ENCODE measurements at regions not wholly inside any gene's neighbourhood (a gene's known extent, or its start where the extent isn't known, plus 50 kb on each side); places are given as distances from the start of the nearest gene placed in this dataset.
"Not testable (repeated sequence)": the region's sequence is repeated elsewhere in the genome, so short reads cannot be mapped to it uniquely, and the experiment has no call there.

DNA sequence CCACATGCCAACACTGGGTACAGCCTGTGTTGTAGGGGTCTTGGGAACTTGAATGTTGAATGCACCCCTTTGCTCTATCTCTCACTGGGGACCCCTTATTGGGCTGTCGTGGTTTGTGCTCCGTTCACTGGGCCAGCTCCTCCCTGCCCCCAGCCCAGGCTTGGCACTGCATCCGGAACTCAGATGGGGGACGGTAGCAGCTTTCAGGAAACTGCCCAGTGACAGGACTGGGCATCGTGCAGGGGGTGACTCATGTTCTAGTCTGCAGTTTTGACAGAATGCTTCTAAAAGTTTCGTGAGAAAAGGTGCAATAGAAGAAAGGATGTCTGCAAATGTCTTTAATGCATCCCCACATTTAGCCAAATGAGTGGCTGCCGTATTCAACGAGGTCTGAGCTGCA is 162.0 kb downstream of the TRIM43 start:
- not testable (repeated sequence) for H3K9ac ChIP-seq (ENCODE audit: low read length); H3K36me3 ChIP-seq (ENCODE audit: control insufficient read depth, insufficient read depth, low read length); H3K27ac ChIP-seq (ENCODE audit: low read depth, low read length); H3K4me1 ChIP-seq (ENCODE audit: control insufficient read depth, insufficient read depth, low read length); H3K4me3 ChIP-seq (ENCODE audit: low read length); H3K27me3 ChIP-seq (ENCODE audit: control insufficient read depth, insufficient read depth, low read length)

DNA sequence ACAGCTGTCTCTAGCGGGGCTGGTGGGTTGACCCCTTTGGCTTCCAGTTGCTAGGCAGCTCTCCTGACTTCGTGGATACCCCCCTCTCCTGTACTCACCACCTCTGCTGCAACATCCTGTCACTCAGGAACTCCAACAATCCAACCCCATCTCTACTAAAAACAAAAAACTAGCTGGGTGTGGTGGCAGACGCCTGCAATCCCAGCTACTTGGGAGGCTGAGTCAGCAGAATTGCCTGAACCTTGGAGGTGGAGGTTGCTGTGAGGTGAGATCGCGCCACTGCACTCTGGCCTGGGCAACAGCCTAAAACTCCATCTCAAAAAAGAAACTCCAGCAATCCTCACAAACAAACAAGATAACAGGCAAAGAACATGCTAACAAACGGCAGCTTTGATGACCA is 162.4 kb downstream of the TRIM43 start:
- H3K4me1 ChIP-seq (ENCODE audit: control insufficient read depth, insufficient read depth, low read length); H3K27ac ChIP-seq (ENCODE audit: low read depth, low read length); H3K4me3 ChIP-seq (ENCODE audit: low read length); H3K36me3 ChIP-seq (ENCODE audit: control insufficient read depth, insufficient read depth, low read length); H3K27me3 ChIP-seq (ENCODE audit: control insufficient read depth, insufficient read depth, low read length); H3K9ac ChIP-seq (ENCODE audit: low read length): not testable (repeated sequence)

DNA sequence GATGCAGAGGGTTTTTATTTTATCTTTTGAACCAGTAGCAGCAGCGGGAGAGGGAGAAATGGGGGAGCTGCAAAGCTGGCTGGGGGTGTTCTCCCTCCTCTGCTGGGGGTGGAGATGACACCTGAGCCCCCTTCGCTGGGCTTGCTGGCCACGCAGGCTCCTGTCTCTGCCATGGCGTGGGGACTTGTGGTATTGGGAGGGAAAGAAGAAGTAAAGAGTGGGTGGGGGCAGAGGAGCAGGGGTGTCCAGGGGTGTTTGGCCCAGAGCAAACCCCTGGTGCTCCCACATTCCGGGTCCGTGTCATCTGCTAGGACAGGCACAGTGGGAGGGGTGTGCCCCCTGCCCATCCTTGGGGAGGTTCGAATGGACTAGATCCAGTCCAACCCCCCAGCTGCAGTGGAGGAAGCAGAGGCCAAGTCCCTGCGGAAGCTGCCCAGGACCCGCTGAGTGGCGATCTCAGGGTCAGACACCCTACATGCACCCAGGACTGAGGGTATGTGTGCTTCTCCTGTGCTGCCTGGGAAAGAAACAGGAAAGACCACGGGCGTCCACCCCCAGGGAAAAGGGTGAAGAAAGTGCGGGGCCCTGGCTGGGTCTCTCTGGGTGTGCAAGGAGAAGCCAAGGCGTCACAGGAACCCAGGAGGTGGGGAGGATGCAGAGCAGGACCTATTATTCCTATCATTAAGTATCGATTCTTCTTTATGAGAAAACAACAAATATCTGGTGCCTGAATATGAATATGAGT is 163.2 kb downstream of the TRIM43 start:
- not testable (repeated sequence) for H3K36me3 ChIP-seq (ENCODE audit: control insufficient read depth, insufficient read depth, low read length); H3K27ac ChIP-seq (ENCODE audit: low read depth, low read length); H3K4me1 ChIP-seq (ENCODE audit: control insufficient read depth, insufficient read depth, low read length); H3K4me3 ChIP-seq (ENCODE audit: low read length); H3K9ac ChIP-seq (ENCODE audit: low read length); H3K27me3 ChIP-seq (ENCODE audit: control insufficient read depth, insufficient read depth, low read length)

DNA sequence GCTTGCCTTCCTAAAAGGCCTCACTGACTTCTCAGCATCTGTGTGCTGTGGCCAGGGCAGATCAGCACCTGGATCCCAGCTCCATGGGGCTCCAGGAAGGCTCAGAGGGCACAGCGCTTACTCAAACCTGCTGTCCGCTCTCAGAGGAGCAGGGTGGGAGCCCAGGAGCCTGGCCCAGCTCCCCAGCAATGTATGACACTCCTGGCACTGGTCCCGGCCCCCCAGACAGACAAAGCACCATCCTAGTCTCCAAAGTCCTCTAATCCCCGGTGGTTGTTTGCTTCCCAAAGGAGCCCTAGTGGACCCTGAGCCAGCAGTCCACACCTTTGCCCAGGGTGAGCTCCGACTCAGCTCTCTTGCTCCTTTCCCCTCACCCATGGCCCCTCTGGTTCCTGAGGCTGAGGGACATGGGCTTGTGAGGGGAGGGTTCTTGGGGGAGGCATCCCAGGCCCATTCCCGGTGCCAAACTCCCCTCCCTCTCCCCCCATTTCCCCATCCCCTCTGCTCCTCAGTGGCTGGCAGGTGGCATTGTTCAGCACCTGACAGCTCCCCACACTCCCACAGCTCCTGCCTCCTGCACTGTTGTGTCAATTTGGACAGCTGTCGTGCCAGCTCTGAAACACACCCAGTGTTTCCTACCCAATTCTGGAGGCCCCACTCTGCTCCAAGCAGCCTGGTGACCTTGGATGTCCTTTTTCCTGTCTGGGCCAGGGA is 164.3 kb downstream of the TRIM43 start:
- H3K27me3 ChIP-seq (ENCODE audit: control insufficient read depth, insufficient read depth, low read length); H3K9ac ChIP-seq (ENCODE audit: low read length); H3K36me3 ChIP-seq (ENCODE audit: control insufficient read depth, insufficient read depth, low read length); H3K4me3 ChIP-seq (ENCODE audit: low read length); H3K4me1 ChIP-seq (ENCODE audit: control insufficient read depth, insufficient read depth, low read length); H3K27ac ChIP-seq (ENCODE audit: low read depth, low read length): not testable (repeated sequence)

DNA sequence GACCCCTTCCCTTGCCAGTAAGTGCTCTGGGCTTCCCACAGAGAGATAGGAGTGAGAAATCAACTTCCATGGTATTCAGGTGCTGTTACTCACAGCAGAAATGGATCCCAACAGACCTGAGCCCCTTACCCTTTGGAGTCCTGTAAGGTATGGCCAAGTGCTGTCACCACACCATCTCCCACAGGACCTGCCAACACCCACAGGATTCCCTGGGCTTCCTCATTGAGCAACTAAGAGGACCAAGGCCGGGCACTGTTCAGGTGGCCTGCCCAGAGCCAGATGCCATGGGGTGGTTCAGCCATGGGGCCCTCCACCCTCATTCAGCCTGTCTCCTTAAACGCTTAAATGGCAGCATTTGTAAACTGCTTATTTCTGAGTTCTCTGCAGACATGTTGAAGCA is 166.2 kb downstream of the TRIM43 start:
- Histone ChIP-seq H3K9ac (ENCODE audit: low read length) (no peak overlapping the region), H3K27me3 (ENCODE audit: control insufficient read depth, insufficient read depth, low read length) (no peaks in the 10 kb centered on the region), H3K27ac (ENCODE audit: low read depth, low read length) (no peak overlapping the region), H3K4me1 (ENCODE audit: control insufficient read depth, insufficient read depth, low read length) (no peaks in the 10 kb centered on the region), H3K4me3 (ENCODE audit: low read length) (no peak overlapping the region), H3K36me3 (ENCODE audit: control insufficient read depth, insufficient read depth, low read length) (no peaks in the 10 kb centered on the region)

DNA sequence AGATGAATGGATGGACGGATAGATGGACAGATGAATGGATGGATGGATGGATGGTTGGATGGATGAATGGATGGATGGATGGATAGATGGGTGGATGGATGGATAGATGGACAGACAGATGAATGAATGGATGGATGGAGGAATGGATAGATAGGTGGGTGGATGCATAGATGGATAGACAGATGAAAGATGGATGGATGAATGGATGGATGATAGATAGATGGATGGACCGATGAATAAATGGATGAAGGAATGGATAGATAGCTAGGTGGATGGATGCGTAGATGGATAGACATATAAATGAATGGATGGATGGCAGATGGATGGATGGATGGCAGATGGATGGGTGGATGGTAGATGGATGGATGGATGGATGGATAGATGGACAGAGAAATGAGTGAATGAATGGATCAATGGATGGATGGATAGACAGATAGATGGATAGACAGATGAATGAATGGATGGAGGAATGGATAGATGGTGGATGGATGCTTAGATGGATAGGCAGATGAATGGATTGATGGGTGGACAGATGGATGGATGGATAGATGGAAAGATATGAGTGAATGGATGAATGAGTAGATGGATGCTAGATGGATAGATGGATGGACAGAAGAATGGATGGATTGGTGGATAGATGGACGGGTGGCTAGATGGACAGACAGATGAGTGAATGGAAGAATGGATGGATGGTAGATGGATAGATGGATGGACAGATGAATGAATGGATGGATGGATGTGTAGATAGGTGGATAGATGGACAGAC is 167.9 kb downstream of the TRIM43 start:
- Histone ChIP-seq H3K4me3 (ENCODE audit: low read length) (no peak overlapping the region), H3K9ac (ENCODE audit: low read length) (no peak overlapping the region), H3K27ac (ENCODE audit: low read depth, low read length) (no peak overlapping the region), H3K36me3 (ENCODE audit: control insufficient read depth, insufficient read depth, low read length) (no peaks in the 10 kb centered on the region), H3K27me3 (ENCODE audit: control insufficient read depth, insufficient read depth, low read length) (no peaks in the 10 kb centered on the region), H3K4me1 (ENCODE audit: control insufficient read depth, insufficient read depth, low read length) (no peaks in the 10 kb centered on the region)

DNA sequence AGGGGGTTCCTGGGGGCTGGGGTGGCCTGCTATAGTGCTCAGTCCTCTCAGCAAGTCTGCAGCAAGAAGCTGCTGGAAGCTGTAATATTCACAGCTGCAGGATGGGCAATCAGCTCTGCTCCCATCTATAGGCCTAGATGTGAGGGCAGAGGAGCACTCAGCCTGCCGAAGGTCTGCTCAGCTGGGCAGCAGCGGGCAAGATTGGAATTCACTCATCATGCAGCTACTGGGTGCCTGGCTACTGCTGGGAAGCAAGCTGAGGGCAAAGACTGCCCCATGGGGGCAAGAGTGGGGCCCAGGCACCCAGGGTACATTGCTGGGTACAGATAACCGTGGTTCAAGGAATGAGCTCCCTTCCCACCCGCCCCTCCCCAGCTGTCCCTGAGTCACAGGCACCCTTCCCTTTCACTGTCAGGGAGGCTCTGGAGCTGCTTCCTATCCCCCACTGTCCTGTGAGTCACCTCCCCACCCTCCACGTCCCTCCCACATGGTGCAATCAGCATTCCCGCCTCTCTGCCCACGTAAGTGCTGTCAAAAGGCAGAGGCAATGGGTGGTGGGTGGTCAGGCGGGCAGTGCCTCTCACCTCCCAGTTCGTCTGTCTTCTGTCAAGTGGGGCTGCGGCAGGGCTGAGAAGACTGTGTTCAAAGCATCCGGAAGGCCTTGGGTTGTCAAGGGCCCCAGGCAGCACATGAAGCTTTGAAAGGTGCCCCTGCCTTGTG is 169.2 kb downstream of the TRIM43 start:
- no peak overlapping the region for H3K4me3 ChIP-seq (ENCODE audit: low read length)
- no peak overlapping the region for H3K9ac ChIP-seq (ENCODE audit: low read length)
- H3K27ac ChIP-seq (ENCODE audit: low read depth, low read length) = no peak overlapping the region
- no peaks in the 10 kb centered on the region for H3K4me1 ChIP-seq (ENCODE audit: control insufficient read depth, insufficient read depth, low read length)
- H3K27me3 ChIP-seq (ENCODE audit: control insufficient read depth, insufficient read depth, low read length) = no peaks in the 10 kb centered on the region
- H3K36me3 ChIP-seq (ENCODE audit: control insufficient read depth, insufficient read depth, low read length) = no peaks in the 10 kb centered on the region

DNA sequence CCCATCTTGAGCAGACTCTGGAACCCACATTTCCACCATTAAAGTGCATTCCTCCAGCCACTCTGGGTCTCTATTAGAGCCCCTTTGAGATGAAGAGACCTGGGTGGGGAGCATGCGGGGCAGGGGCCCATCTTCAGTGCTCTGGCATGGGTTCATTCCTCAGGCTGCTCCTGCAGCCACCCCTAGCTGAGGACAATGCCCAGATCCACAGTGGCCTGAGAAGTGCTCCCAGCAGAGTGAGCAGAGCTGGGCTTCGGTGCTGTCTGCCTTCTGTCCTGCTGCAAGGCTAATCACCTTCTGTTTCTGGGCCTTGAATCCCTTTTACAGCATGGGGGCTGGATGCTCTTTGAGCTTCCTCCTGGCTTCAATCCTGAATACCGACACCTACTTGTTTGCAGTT is 169.8 kb downstream of the TRIM43 start:
- H3K27me3 ChIP-seq (ENCODE audit: control insufficient read depth, insufficient read depth, low read length) = no peaks in the 10 kb centered on the region
- H3K9ac ChIP-seq (ENCODE audit: low read length) = no peak overlapping the region
- no peaks in the 10 kb centered on the region for H3K4me1 ChIP-seq (ENCODE audit: control insufficient read depth, insufficient read depth, low read length)
- no peak overlapping the region for H3K27ac ChIP-seq (ENCODE audit: low read depth, low read length)
- H3K4me3 ChIP-seq (ENCODE audit: low read length) = no peak overlapping the region
- no peaks in the 10 kb centered on the region for H3K36me3 ChIP-seq (ENCODE audit: control insufficient read depth, insufficient read depth, low read length)

DNA sequence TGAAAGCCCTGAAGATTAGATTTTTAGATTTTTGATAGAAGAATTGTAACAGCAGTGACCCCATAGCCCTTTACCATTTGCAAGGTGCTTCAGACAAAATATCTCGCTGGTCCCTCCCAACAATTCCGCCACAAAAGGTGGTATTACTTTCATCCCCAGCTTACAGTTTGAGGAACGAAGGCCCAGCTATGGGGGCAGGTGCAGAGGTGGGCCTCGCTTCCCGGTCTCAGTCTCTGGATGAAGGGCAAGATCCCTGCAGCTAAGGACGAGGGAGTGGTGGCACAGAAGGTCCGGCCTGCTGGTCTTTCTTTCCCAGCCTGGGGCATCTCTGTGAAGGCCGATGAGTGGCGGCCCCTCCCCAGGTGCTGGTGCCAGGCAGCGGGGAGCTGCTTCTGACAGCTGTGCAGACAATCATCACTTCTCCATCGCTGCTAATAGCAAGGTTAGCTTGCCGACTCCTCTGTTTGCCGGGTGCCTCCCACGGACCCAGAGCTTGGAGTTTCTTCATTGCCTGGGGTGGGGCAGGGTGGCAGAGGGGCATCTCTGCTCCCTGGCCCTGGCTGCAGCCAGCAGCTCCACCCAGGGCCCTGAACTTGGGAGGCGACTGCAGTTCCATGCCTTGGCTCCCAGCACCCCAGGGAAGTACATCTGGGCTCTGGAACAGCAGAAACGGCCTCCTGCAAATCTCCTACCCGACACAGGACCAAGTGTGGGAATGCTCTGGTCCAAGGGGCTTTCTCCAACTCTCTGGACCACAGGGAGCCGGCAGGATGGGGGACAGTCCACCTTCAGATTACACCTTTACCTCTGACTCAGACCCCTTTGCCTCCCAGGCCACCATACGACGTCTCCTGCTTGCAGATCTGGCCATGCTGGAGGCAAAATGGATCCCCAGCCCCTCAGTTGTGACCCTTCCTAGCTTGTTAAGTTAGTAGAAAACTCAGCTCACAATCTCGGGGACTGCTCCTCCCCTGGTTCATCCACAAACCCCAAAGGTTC is 170.5 kb downstream of the TRIM43 start:
- not testable (repeated sequence) for H3K4me1 ChIP-seq (ENCODE audit: control insufficient read depth, insufficient read depth, low read length); H3K4me3 ChIP-seq (ENCODE audit: low read length); H3K27ac ChIP-seq (ENCODE audit: low read depth, low read length); H3K9ac ChIP-seq (ENCODE audit: low read length); H3K27me3 ChIP-seq (ENCODE audit: control insufficient read depth, insufficient read depth, low read length); H3K36me3 ChIP-seq (ENCODE audit: control insufficient read depth, insufficient read depth, low read length)

DNA sequence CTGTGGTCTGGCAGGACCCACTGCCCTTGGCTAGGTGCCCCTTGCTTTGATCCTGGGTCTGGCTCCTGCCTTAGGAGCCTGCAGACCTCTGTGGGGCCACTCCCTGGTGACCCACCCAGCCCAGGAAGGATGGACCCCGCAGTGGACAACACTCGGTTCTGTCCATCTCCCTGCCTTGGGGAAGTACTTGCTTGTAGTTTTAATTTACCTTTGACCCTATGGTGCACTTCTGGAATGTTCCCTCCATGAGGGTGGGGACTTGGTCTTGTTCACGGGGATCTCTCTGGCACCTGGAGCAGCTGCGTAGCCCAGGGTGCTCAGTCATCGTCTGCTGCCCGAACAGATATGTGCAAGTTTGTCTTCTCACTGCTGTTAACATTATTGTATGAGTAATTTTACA is 171.3 kb downstream of the TRIM43 start:
- not testable (repeated sequence) for H3K36me3 ChIP-seq (ENCODE audit: control insufficient read depth, insufficient read depth, low read length); H3K27ac ChIP-seq (ENCODE audit: low read depth, low read length); H3K9ac ChIP-seq (ENCODE audit: low read length); H3K4me3 ChIP-seq (ENCODE audit: low read length); H3K4me1 ChIP-seq (ENCODE audit: control insufficient read depth, insufficient read depth, low read length); H3K27me3 ChIP-seq (ENCODE audit: control insufficient read depth, insufficient read depth, low read length)

DNA sequence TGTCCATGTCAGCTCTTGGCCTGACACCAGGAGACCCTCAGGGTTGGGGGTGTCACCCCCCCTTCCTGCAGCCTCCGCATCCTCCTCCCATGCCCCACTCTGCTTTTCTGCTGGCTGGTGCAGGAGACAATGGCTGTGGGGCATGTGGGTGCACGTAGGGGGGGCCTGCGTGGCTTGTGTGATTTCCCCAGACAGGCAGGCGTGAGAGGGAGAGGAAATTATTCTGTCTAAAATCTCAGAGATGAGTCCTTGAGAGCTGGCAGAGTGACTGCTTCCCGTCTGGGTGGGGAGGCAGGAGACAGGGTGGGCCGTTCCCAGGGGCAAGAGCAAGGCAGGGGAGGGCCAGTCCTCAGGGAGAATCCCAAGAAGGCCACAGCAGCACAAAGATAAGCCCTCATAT is 173.2 kb downstream of the TRIM43 start:
- H3K4me3 ChIP-seq (ENCODE audit: low read length); H3K36me3 ChIP-seq (ENCODE audit: control insufficient read depth, insufficient read depth, low read length); H3K9ac ChIP-seq (ENCODE audit: low read length); H3K4me1 ChIP-seq (ENCODE audit: control insufficient read depth, insufficient read depth, low read length); H3K27me3 ChIP-seq (ENCODE audit: control insufficient read depth, insufficient read depth, low read length); H3K27ac ChIP-seq (ENCODE audit: low read depth, low read length): not testable (repeated sequence)
